H1 (cell line): ENCODE measurements at regions not wholly inside any gene's neighbourhood (a gene's known extent, or its start where the extent isn't known, plus 50 kb on each side); places are given as distances from the start of the nearest gene placed in this dataset.

ENCODE experiments used
- CTCF ChIA-PET: fragments of 300-600 bp; sonication (Branson Sonifier 250); formaldehyde crosslinking; loops from one replicate; lab custom pipeline; 2021; ENCODE audit not compliant: partially characterized antibody; lab: Charles Lee
- POLR2A ChIA-PET: fragments of 300-600 bp; sonication (Branson Sonifier 250); formaldehyde crosslinking; loops from one replicate; lab custom pipeline; 2021; ENCODE audit warnings: inconsistent platforms; ENCODE audit not compliant: partially characterized antibody; lab: Charles Lee
- DNase-seq, 2 experiments: peaks; one replicate each; pipeline versions ENCODE4 v3.0.0 to v3.0.0-alpha.2; 2010 to 2022; ENCODE audit warnings: low spot score in 2 of 2, low read depth in 1 of 2, mixed read lengths in 1 of 2
- FAIRE-seq: peaks from 2 replicates; lab custom pipeline; 2011; peaks lifted over from hg19 to GRCh38; lab: Jason Lieb, UNC
- H2AFZ ChIP-seq: 2 replicates; pipeline ENCODE4 v1.8.1; 2012; ENCODE audit warnings: low read length, inconsistent platforms
- H2AK5ac ChIP-seq: 2 replicates; pipeline ENCODE4 v1.6.1; 2013; ENCODE audit warnings: low read depth, low read length
- H2BK120ac ChIP-seq: replicated peaks from 2 replicates; pipeline ENCODE3; 2013; ENCODE audit warnings: low read depth, low read length, inconsistent platforms
- H2BK12ac ChIP-seq: 2 replicates; pipeline ENCODE4 v1.6.1; 2013; ENCODE audit warnings: low read depth, low read length
- H2BK15ac ChIP-seq: 2 replicates; pipeline ENCODE4 v1.6.1; 2013; ENCODE audit warnings: low read length
- H2BK20ac ChIP-seq: 2 replicates; pipeline ENCODE4 v1.6.1; 2013; ENCODE audit warnings: low read length
- H2BK5ac ChIP-seq: 2 replicates; pipeline ENCODE4 v1.6.1; 2013; ENCODE audit warnings: low read depth, low read length
- H3K14ac ChIP-seq: 2 replicates; pipeline ENCODE4 v1.6.1; 2013; ENCODE audit warnings: inconsistent platforms; ENCODE audit not compliant: insufficient read length
- H3K18ac ChIP-seq: 2 replicates; pipeline ENCODE4 v1.6.1; 2013; ENCODE audit warnings: low read length; ENCODE audit errors: extremely low read depth
- H3K23ac ChIP-seq: 2 replicates; pipeline ENCODE4 v1.6.1; 2013; ENCODE audit warnings: inconsistent platforms; ENCODE audit not compliant: insufficient read length
- H3K23me2 ChIP-seq: 2 replicates; pipeline ENCODE4 v1.6.1; 2013; ENCODE audit warnings: low read depth, low read length
- H3K27ac ChIP-seq: 2 replicates; pipeline ENCODE4 v1.6.1; 2011; ENCODE audit warnings: low read depth, low read length, inconsistent platforms
- H3K27me3 ChIP-seq, 4 experiments: replicated peaks in 1 of 4; 1 replicate in 1 of 4; 2 replicates in 3 of 4; pipeline versions ENCODE4 v1.6.1 to v1.8.1; 2011 to 2013; ENCODE audit warnings: low read length in 3 of 4, mild to moderate bottlenecking in 3 of 4, inconsistent platforms in 2 of 4, mixed read lengths in 2 of 4, moderate library complexity in 1 of 4; ENCODE audit not compliant: control insufficient read depth in 3 of 4, insufficient read depth in 3 of 4; ENCODE audit errors: extremely low read depth in 1 of 4
- H3K36me3 ChIP-seq, 4 experiments: 2 replicates each; pipeline versions ENCODE4 v1.6.1 to v1.8.1; 2011 to 2013; ENCODE audit warnings: mild to moderate bottlenecking in 4 of 4, low read length in 3 of 4, moderate library complexity in 2 of 4, control low read depth in 1 of 4, inconsistent platforms in 1 of 4; ENCODE audit not compliant: insufficient read depth in 4 of 4, control insufficient read depth in 2 of 4
- H3K4ac ChIP-seq: replicated peaks from 2 replicates; pipeline ENCODE3; 2013; ENCODE audit warnings: low read length, low read depth, mixed read lengths, inconsistent platforms; ENCODE audit not compliant: insufficient read length
- H3K4me1 ChIP-seq, 4 experiments: replicated peaks in 1 of 4; 1 replicate in 1 of 4; 2 replicates in 3 of 4; pipeline versions ENCODE4 v1.6.1 to v1.8.1; 2011 to 2013; ENCODE audit warnings: low read length in 3 of 4, inconsistent platforms in 2 of 4, mixed read lengths in 1 of 4; ENCODE audit not compliant: insufficient read depth in 4 of 4, control insufficient read depth in 3 of 4
- H3K4me2 ChIP-seq, 2 experiments: 2 replicates each; pipeline versions ENCODE4 v1.6.1 to v1.8.1; 2011 to 2013; ENCODE audit warnings: low read depth in 2 of 2, low read length in 2 of 2, control low read depth in 1 of 2, inconsistent platforms in 1 of 2, mild to moderate bottlenecking in 1 of 2; ENCODE audit not compliant: insufficient read depth in 1 of 2
- H3K4me3 ChIP-seq, 4 experiments: fragments of 200-600, 300-600 bp in 1 of 4; sonication (generic), shearing (Covaris generic), sonication (Bioruptor Twin) in 1 of 4; 2 replicates each; pipeline versions ENCODE4 v1.5.1 to v1.8.1; 2011 to 2016; ENCODE audit warnings: low read length in 4 of 4, low read depth in 3 of 4, control low read depth in 2 of 4, inconsistent platforms in 2 of 4, mild to moderate bottlenecking in 2 of 4, mixed read lengths in 1 of 4, moderate library complexity in 1 of 4; ENCODE audit not compliant: insufficient read depth in 2 of 4; ENCODE audit errors: extremely low read depth in 1 of 4
- H3K56ac ChIP-seq: replicated peaks from 2 replicates; pipeline ENCODE3; 2013; ENCODE audit warnings: low read depth, mild to moderate bottlenecking, mixed read lengths, low read length, inconsistent platforms; ENCODE audit not compliant: insufficient read length
- H3K79me1 ChIP-seq: 2 replicates; pipeline ENCODE4 v1.6.1; 2013; ENCODE audit warnings: low read depth, low read length, control low read depth
- H3K79me2 ChIP-seq, 2 experiments: 2 replicates each; pipeline versions ENCODE4 v1.6.1 to v1.8.1; 2012 to 2013; ENCODE audit warnings: low read length in 2 of 2, mild to moderate bottlenecking in 2 of 2, inconsistent platforms in 1 of 2; ENCODE audit not compliant: insufficient read depth in 2 of 2, control insufficient read depth in 1 of 2
- H3K9ac ChIP-seq, 4 experiments: replicated peaks in 1 of 4; 1 replicate in 1 of 4; 2 replicates in 3 of 4; pipeline versions ENCODE4 v1.6.1 to v1.8.1; 2011 to 2013; ENCODE audit warnings: low read depth in 3 of 4, low read length in 3 of 4, control low read depth in 2 of 4, mild to moderate bottlenecking in 2 of 4, moderate library complexity in 2 of 4, inconsistent platforms in 1 of 4; ENCODE audit errors: extremely low read depth in 1 of 4
- H3K9me3 ChIP-seq, 2 experiments: 2 replicates each; pipeline versions ENCODE4 v1.6.1 to v1.8.1; 2012 to 2013; ENCODE audit warnings: mild to moderate bottlenecking in 2 of 2, moderate library complexity in 2 of 2, control low read depth in 1 of 2, inconsistent platforms in 1 of 2, low read depth in 1 of 2, low read length in 1 of 2, mixed read lengths in 1 of 2; ENCODE audit not compliant: insufficient read depth in 2 of 2
- H4K20me1 ChIP-seq, 2 experiments: replicated peaks in 1 of 2; 2 replicates each; pipeline versions ENCODE3 to v1.8.1; 2011 to 2013; ENCODE audit warnings: inconsistent platforms in 2 of 2, low read length in 2 of 2, mild to moderate bottlenecking in 1 of 2; ENCODE audit not compliant: insufficient read depth in 2 of 2, control insufficient read depth in 1 of 2
- H4K5ac ChIP-seq: 2 replicates; pipeline ENCODE4 v1.6.1; 2013; ENCODE audit warnings: low read length, low read depth, mixed read lengths, inconsistent platforms; ENCODE audit not compliant: insufficient read length
- H4K8ac ChIP-seq: 2 replicates; pipeline ENCODE4 v1.8.0; 2013; ENCODE audit warnings: mild to moderate bottlenecking, moderate library complexity, low read length, inconsistent platforms; ENCODE audit not compliant: insufficient read depth; ENCODE audit errors: extremely low read depth
- H4K91ac ChIP-seq: replicated peaks from 2 replicates; pipeline ENCODE3; 2013; ENCODE audit warnings: low read length, mixed read lengths, inconsistent platforms; ENCODE audit not compliant: insufficient read length
- FOSL1 ChIP-seq: IDR thresholded peaks from 2 replicates; pipeline ENCODE4 v1.6.1; 2011; ENCODE audit warnings: mild to moderate bottlenecking, low read depth, low read length, moderate library complexity; ENCODE audit not compliant: insufficient read depth
- KDM5A ChIP-seq: fragments of 200-600 bp; IDR thresholded peaks from 2 replicates; pipeline ENCODE4 v1.7.1; 2012; ENCODE audit warnings: mild to moderate bottlenecking, low read length, inconsistent platforms, mixed read lengths
- PHF8 ChIP-seq: fragments of 200-600 bp; sonication (generic); conservative IDR thresholded peaks from 2 replicates; pipeline ENCODE4 v1.7.1; 2012; ENCODE audit warnings: low read depth, mild to moderate bottlenecking, inconsistent platforms, low read length, moderate library complexity
- POLR2AphosphoS5 ChIP-seq: IDR thresholded peaks from 2 replicates; pipeline ENCODE4 v1.6.1; 2011; ENCODE audit warnings: low read depth, low read length
- POU5F1 ChIP-seq: IDR thresholded peaks from 2 replicates; pipeline ENCODE4 v1.6.1; 2011; ENCODE audit warnings: low read depth, mild to moderate bottlenecking, low read length, moderate library complexity
- RBBP5 ChIP-seq: IDR thresholded peaks from 2 replicates; pipeline ENCODE4 v1.7.1; 2012; ENCODE audit warnings: low read depth, mild to moderate bottlenecking, inconsistent platforms, low read length, moderate library complexity, borderline replicate concordance
- SIRT6 ChIP-seq: IDR thresholded peaks from one replicate; pipeline ENCODE4 v1.7.1; 2012; ENCODE audit warnings: low read length, inconsistent platforms
- SP4 ChIP-seq: IDR thresholded peaks from 2 replicates; pipeline ENCODE4 v1.6.1; 2012; ENCODE audit warnings: low read length, inconsistent platforms
- TBP ChIP-seq: IDR thresholded peaks from 2 replicates; pipeline ENCODE4 v1.6.1; 2011; ENCODE audit warnings: low read depth, low read length, improper control_type of control experiment
- WGBS, 2 experiments: shearing (Covaris generic) in 1 of 2; methylation state at CpG; one replicate each; pipeline versions ENCODE4 v1.1.6 to v1.1.7; 2013 to 2015; ENCODE audit warnings: low lambda C conversion rate in 2 of 2, mixed read lengths in 2 of 2, inconsistent platforms in 1 of 2, low coverage in 1 of 2, missing lambda C conversion rate in 1 of 2; ENCODE audit not compliant: insufficient replicate concordance in 2 of 2, insufficient coverage in 1 of 2, insufficient read length in 1 of 2; ENCODE audit errors: extremely low coverage in 1 of 2, missing lambda C conversion rate in 1 of 2; 5-methylcytosine and 5-hydroxymethylcytosine counted together

DNA sequence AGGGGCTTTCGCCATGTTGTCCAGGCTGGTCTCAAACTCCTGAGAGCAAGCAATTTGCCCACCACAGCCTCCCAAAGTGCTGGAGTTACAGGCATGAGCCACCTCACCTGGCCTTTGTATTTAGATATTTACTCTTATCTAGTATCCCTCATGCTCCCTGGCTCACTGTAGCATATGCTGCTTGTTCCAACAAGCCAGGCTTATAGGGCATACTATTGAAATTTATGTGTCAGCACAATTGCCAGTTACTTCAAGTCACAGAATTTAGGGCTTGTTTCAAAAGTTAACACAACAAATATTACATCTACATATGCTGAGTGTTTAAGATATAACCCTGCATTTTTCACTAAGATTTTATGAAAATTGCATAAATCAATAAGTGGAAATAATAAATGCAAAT is 469.2 kb upstream of the ZNF608 start:
- 84% methylated on average over 1 of the region's 1 CpG; no CpG with 5 or more reads in 1 of the 2 experiments for WGBS, 2 experiments
- H3K9me3 ChIP-seq, result no peaks in the 10 kb centered on the region
- H3K23ac ChIP-seq, result no peak overlapping the region
- no peak for DNase-seq
- H3K27ac ChIP-seq, result no peak overlapping the region
- H3K79me2 ChIP-seq, result no peaks in the 10 kb centered on the region
- H2BK12ac ChIP-seq, result 0 out of 2 replicates have a peak overlapping the region, but pooled peaks have one; percentile 23
- no peaks in the 10 kb centered on the region for H3K79me1 ChIP-seq
- H2AK5ac ChIP-seq, result no peak overlapping the region
- H4K91ac ChIP-seq, result no peak overlapping the region
- no peak overlapping the region for H3K4ac ChIP-seq
- H2BK20ac ChIP-seq, result no peak overlapping the region
- no peaks in the 10 kb centered on the region for H3K27me3 ChIP-seq
- H3K23me2 ChIP-seq, result no peaks in the 10 kb centered on the region
- H2AFZ ChIP-seq, result no peak overlapping the region
- H3K9ac ChIP-seq, result no peak overlapping the region
- H3K36me3 ChIP-seq, result no peaks in the 10 kb centered on the region
- H2BK5ac ChIP-seq, result no peak overlapping the region
- H4K20me1 ChIP-seq, result no peaks in the 10 kb centered on the region
- TF ChIP-seq KDM5A (no peak), TBP (no peak), FOSL1 (no peak), POLR2AphosphoS5 (no peak), SIRT6 (no peak), SP4 (no peak), PHF8 (no peak), RBBP5 (no peak), POU5F1 (no peak)
- H4K5ac ChIP-seq, result no peak overlapping the region
- no peak for FAIRE-seq
- no peaks in the 10 kb centered on the region for H3K4me1 ChIP-seq
- peak overlapping the region; percentile 38 for H2BK120ac ChIP-seq
- no peak overlapping the region for H3K14ac ChIP-seq
- ChIA-PET POLR2A (no interaction called here), CTCF (interaction anchor here (1.0 kb wide), 1 partner anchor 12 kb away, joined by 3 read pairs; no protein-coding TSS in a partner anchor)
- H3K4me3 ChIP-seq, result no peak overlapping the region
- no peak overlapping the region for H3K56ac ChIP-seq
- H2BK15ac ChIP-seq, result no peak overlapping the region
- no peak overlapping the region for H3K4me2 ChIP-seq
- H3K18ac ChIP-seq, result no peak overlapping the region
- H4K8ac ChIP-seq, result no peak overlapping the region
